HepG2 (cell line): ENCODE measurements at regions not wholly inside any gene's neighbourhood (a gene's known extent, or its start where the extent isn't known, plus 50 kb on each side); places are given as distances from the start of the nearest gene placed in this dataset.

Experiments used
- ATAC-seq: fragments of 200-7000 bp; cut with Tn5 transposase; 3 replicates; pipeline ENCODE4 v1.9.1; 2020; ENCODE audit warnings: mild to moderate bottlenecking, moderate library complexity
- BruUV-seq: library from RNA; stranded (reverse); fragments of 400-500 nt; replicated peaks from 2 replicates; lab custom pipeline; 2021; lab: Mats Ljungman, UMichigan
- CTCF ChIA-PET: fragments of 300-600 bp; formaldehyde crosslinking; extraction: SDS; loops from one replicate; lab custom pipeline; 2021; ENCODE audit warnings: low total read pairs, inconsistent platforms, low intra/inter-chr PET ratio; lab: Yijun Ruan, JAX
- POLR2A ChIA-PET: fragments of 350-600 bp; sonication (Branson Sonifier 250); formaldehyde crosslinking; loops from one replicate; lab custom pipeline; 2020; ENCODE audit warnings: antibody characterized with exemption, inconsistent platforms; lab: Yijun Ruan, JAX
- DNase-seq: peaks from one replicate; pipeline ENCODE4 v3.0.0-alpha.2; 2015; ENCODE audit warnings: low spot score
- FAIRE-seq: peaks from 3 replicates; lab custom pipeline; 2011; peaks lifted over from hg19 to GRCh38; lab: Jason Lieb, UNC
- H2AFZ ChIP-seq: one replicate; pipeline ENCODE4 v1.6.1; 2011; ENCODE audit warnings: low read length, inconsistent platforms
- H3K27ac ChIP-seq: fragments of 300-600 bp; 3 replicates; pipeline ENCODE4 v1.8.0; 2011; ENCODE audit warnings: mixed run types, mild to moderate bottlenecking, mixed read lengths, low read length, inconsistent platforms; ENCODE audit not compliant: insufficient read depth; ENCODE audit errors: extremely low read length
- H3K27me3 ChIP-seq, 2 experiments: fragments of 200-600 bp in 1 of 2; 2 replicates in 1 of 2; 3 replicates in 1 of 2; pipeline versions ENCODE4 v1.6.0 to v1.8.0; 2011; ENCODE audit warnings: low read length in 2 of 2, mild to moderate bottlenecking in 2 of 2, moderate library complexity in 2 of 2, inconsistent platforms in 1 of 2; ENCODE audit not compliant: insufficient read depth in 2 of 2, control insufficient read depth in 1 of 2
- H3K36me3 ChIP-seq, 2 experiments: fragments of 200-600 bp in 1 of 2; replicated peaks in 1 of 2; 2 replicates in 1 of 2; 3 replicates in 1 of 2; pipeline versions ENCODE4 v1.5.1 to v1.8.0; 2011; ENCODE audit warnings: low read length in 2 of 2, inconsistent platforms in 1 of 2; ENCODE audit not compliant: insufficient read depth in 2 of 2, control insufficient read depth in 1 of 2
- H3K4me1 ChIP-seq: 2 replicates; pipeline ENCODE4 v1.5.1; 2012; ENCODE audit warnings: low read length, inconsistent platforms; ENCODE audit not compliant: insufficient read depth
- H3K4me2 ChIP-seq: 2 replicates; pipeline ENCODE4 v1.6.0; 2011; ENCODE audit warnings: low read depth, low read length, inconsistent platforms
- H3K4me3 ChIP-seq, 3 experiments: fragments of 200-600 bp in 1 of 3; sonication (generic), shearing (Covaris generic) in 1 of 3; replicated peaks in 1 of 3; 2 replicates each; pipeline ENCODE4 v1.5.1; 2011 to 2016; ENCODE audit warnings: low read length in 3 of 3, inconsistent platforms in 2 of 3, low read depth in 2 of 3, mild to moderate bottlenecking in 2 of 3, control low read depth in 1 of 3, mixed read lengths in 1 of 3; ENCODE audit not compliant: insufficient read depth in 1 of 3
- H3K79me2 ChIP-seq: one replicate; pipeline ENCODE4 v1.6.1; 2011; ENCODE audit warnings: low read length, inconsistent platforms; ENCODE audit not compliant: insufficient read depth
- H3K9ac ChIP-seq: 2 replicates; pipeline ENCODE4 v1.6.0; 2011; ENCODE audit warnings: mild to moderate bottlenecking, low read depth, low read length, inconsistent platforms; ENCODE audit not compliant: insufficient read depth
- H3K9me3 ChIP-seq: 2 replicates; pipeline ENCODE4 v1.5.1; 2012; ENCODE audit warnings: mild to moderate bottlenecking, low read length
- H4K20me1 ChIP-seq: 2 replicates; pipeline ENCODE4 v1.6.0; 2011; ENCODE audit warnings: inconsistent platforms, mild to moderate bottlenecking, low read length, moderate library complexity; ENCODE audit not compliant: insufficient read depth
- CREM ChIP-seq, 2 experiments: sonication (generic) in 1 of 2; formaldehyde crosslinking in 1 of 2; IDR thresholded peaks; 2 replicates each; pipeline versions ENCODE4 v1.4.0 to v1.6.1; 2016 to 2020; ENCODE audit warnings: antibody characterized with exemption in 1 of 2, mild to moderate bottlenecking in 1 of 2, missing genetic modification reagents in 1 of 2
- ETV6 ChIP-seq: sonication (generic); formaldehyde crosslinking; conservative IDR thresholded peaks from 2 replicates; pipeline ENCODE4 v1.4.0; 2020; ENCODE audit warnings: missing genetic modification reagents
- HDAC2 ChIP-seq: sonication (generic); formaldehyde crosslinking; IDR thresholded peaks from 2 replicates; pipeline ENCODE4 v1.4.0; 2020; ENCODE audit warnings: missing genetic modification reagents
- HNRNPL ChIP-seq: fragments of 200-400 bp; formaldehyde crosslinking; IDR thresholded peaks from 2 replicates; pipeline ENCODE4 v1.6.1; 2017; ENCODE audit warnings: mild to moderate bottlenecking, low read depth, low read length
- NFYC ChIP-seq: IDR thresholded peaks from 2 replicates; pipeline ENCODE4 v1.6.1; 2016; ENCODE audit warnings: missing genetic modification reagents, missing compliant biosample characterization
- ZBTB3 ChIP-seq: sonication (generic); formaldehyde crosslinking; IDR thresholded peaks from 2 replicates; pipeline ENCODE4 v1.4.0; 2020; ENCODE audit warnings: low read depth, mild to moderate bottlenecking, moderate library complexity, missing genetic modification reagents, borderline replicate concordance
- ZMYM2 ChIP-seq: sonication (generic); formaldehyde crosslinking; IDR thresholded peaks from 2 replicates; pipeline ENCODE4 v1.8.0; 2022; ENCODE audit warnings: mild to moderate bottlenecking, missing genetic modification reagents
- ZNF274 ChIP-seq: sonication (generic); formaldehyde crosslinking; IDR thresholded peaks from 2 replicates; pipeline ENCODE4 v1.5.1; 2020; ENCODE audit warnings: mild to moderate bottlenecking, missing genetic modification reagents
- ZNF589 ChIP-seq: sonication (generic); formaldehyde crosslinking; conservative IDR thresholded peaks from 2 replicates; pipeline ENCODE4 v1.8.0; 2022; ENCODE audit warnings: mild to moderate bottlenecking, moderate library complexity, missing genetic modification reagents
- ZNF816 ChIP-seq: sonication (generic); formaldehyde crosslinking; IDR thresholded peaks from 2 replicates; pipeline ENCODE4 v1.8.0; 2022; ENCODE audit warnings: missing genetic modification reagents, mild to moderate bottlenecking, borderline replicate concordance
- ZNF83 ChIP-seq: sonication (generic); formaldehyde crosslinking; IDR thresholded peaks from 2 replicates; pipeline ENCODE4 v1.4.0; 2020; ENCODE audit warnings: missing genetic modification reagents, mild to moderate bottlenecking, borderline replicate concordance
- WGBS: methylation state at CpG from one replicate; pipeline ENCODE4 v1.1.6; 2017; ENCODE audit warnings: low lambda C conversion rate; 5-methylcytosine and 5-hydroxymethylcytosine counted together
- in situ Hi-C: cut with HindIII; loops from 2 replicates; pipeline ENCODE4 v1.10.0; 2017; ENCODE audit warnings: low pct_unique_long_range_greater_than_20kb; ENCODE audit not compliant: extremely low pct_ligation_motif_present
- intact Hi-C: fragments of 100-400 bp; cut with micrococcal nuclease; formaldehyde crosslinking; loops from one replicate; pipeline ENCODE4 v1.10.0; 2022; ENCODE audit not compliant: unreplicated experiment
- TF ChIP-seq, protein P1 (sequence below): sonication (generic); formaldehyde crosslinking; conservative IDR thresholded peaks from 2 replicates; pipeline ENCODE4 v1.4.0; 2020; ENCODE audit warnings: missing genetic modification reagents
- TF ChIP-seq, protein P2 (sequence below), 2 experiments: sonication (generic) in 1 of 2; formaldehyde crosslinking in 1 of 2; IDR thresholded peaks; 2 replicates each; pipeline versions ENCODE4 v1.4.0 to v1.6.1; 2016 to 2020; ENCODE audit warnings: borderline replicate concordance in 1 of 2, low read depth in 1 of 2, mild to moderate bottlenecking in 1 of 2, missing genetic modification reagents in 1 of 2
- TF ChIP-seq, protein P3 (sequence below): sonication (generic); formaldehyde crosslinking; IDR thresholded peaks from 2 replicates; pipeline ENCODE4 v1.5.0; 2020; ENCODE audit warnings: mild to moderate bottlenecking, missing genetic modification reagents, moderate library complexity
- TF ChIP-seq, protein P4 (sequence below): sonication (generic); formaldehyde crosslinking; IDR thresholded peaks from 2 replicates; pipeline ENCODE4 v1.4.0; 2020; ENCODE audit warnings: missing genetic modification reagents

DNA sequence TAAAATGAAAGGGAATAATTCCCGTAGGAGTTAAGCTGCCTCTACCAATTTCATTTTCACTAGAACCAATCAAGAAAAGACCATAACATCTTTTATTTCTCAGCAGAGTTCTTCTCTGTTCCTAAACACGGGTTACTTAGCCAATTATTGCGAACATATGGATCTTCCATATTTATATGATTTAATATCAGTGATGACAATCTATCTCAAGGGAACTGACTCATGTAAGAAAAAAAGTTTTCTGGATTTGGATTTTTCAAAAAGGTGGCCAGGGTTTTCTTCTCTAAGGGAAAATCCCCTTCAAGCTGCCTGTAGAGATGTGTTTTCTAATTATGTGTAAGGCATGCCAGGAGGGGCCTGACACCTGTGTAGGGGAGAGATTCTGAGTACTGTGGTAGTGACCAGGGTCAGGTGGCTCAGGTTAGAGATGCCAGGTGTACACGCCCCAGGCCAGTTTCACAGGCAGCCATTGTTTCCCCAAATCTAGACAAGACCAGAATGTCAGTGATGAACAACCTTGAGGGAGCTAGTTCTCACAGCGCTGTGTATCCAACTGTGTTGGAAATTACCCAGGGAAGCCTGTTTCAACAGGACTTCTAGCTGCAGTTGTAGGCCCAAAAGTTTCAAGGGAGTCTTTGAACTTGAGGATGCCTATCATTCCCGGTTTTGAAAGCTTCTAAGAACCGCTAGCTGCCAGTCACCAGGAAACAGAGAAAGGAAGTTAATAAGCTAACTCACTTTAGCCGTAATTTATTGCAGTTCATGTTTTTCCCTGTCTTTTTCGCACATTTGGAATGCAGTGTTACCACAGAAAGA, 572.5 kb upstream of the RGMB start:
- Histone ChIP-seq H3K27ac (no peak overlapping the region), H3K27me3 (no peaks in the 10 kb centered on the region), H3K4me2 (no peak overlapping the region), H3K4me3 (no peak overlapping the region), H3K4me1 (peaks cover 10% of the 10 kb centered on the region), H4K20me1 (no peaks in the 10 kb centered on the region), H3K36me3 (no peaks in the 10 kb centered on the region), H2AFZ (no peak overlapping the region), H3K79me2 (no peaks in the 10 kb centered on the region), H3K9me3 (no peaks in the 10 kb centered on the region), H3K9ac (no peak overlapping the region)
- in situ Hi-C loops, result no loop called here
- ATAC-seq, result no peak
- ChIA-PET CTCF (no interaction called here), POLR2A (no interaction called here)
- intact Hi-C loops, result no loop called here
- 9% methylated on average over 8 of the region's 9 CpGs for WGBS
- FAIRE-seq, result no peak
- no peak for DNase-seq
- BruUV-seq, result no TSS peak
- TF ChIP-seq ZMYM2 (CRISPR knock-in tag) (no peak), ETV6 (CRISPR knock-in tag) (no peak), ZNF83 (CRISPR knock-in tag) (no peak), ZNF274 (CRISPR knock-in tag) (no peak), HNRNPL (no peak), ZNF589 (CRISPR knock-in tag) (no peak), HDAC2 (no peak), ZBTB3 (CRISPR knock-in tag) (no peak), CREM (IDR thresholded peaks at IDR 0.05) (no peak), CREM (CRISPR knock-in tag; IDR thresholded peaks at IDR 0.05) (no peak), NFYC (no peak), ZNF816 (CRISPR knock-in tag) (no peak)
- TF ChIP-seq, protein P1, sequence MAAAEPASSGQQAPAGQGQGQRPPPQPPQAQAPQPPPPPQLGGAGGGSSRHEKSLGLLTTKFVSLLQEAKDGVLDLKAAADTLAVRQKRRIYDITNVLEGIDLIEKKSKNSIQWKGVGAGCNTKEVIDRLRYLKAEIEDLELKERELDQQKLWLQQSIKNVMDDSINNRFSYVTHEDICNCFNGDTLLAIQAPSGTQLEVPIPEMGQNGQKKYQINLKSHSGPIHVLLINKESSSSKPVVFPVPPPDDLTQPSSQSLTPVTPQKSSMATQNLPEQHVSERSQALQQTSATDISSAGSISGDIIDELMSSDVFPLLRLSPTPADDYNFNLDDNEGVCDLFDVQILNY (CRISPR knock-in tag), result no peak
- TF ChIP-seq, protein P2, sequence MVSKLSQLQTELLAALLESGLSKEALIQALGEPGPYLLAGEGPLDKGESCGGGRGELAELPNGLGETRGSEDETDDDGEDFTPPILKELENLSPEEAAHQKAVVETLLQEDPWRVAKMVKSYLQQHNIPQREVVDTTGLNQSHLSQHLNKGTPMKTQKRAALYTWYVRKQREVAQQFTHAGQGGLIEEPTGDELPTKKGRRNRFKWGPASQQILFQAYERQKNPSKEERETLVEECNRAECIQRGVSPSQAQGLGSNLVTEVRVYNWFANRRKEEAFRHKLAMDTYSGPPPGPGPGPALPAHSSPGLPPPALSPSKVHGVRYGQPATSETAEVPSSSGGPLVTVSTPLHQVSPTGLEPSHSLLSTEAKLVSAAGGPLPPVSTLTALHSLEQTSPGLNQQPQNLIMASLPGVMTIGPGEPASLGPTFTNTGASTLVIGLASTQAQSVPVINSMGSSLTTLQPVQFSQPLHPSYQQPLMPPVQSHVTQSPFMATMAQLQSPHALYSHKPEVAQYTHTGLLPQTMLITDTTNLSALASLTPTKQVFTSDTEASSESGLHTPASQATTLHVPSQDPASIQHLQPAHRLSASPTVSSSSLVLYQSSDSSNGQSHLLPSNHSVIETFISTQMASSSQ (IDR thresholded peaks at IDR 0.05; ENCODE audit: low read depth), result no peak
- TF ChIP-seq, protein P2 (CRISPR knock-in tag; IDR thresholded peaks at IDR 0.05; ENCODE audit: borderline replicate concordance), result no peak
- TF ChIP-seq, protein P3, sequence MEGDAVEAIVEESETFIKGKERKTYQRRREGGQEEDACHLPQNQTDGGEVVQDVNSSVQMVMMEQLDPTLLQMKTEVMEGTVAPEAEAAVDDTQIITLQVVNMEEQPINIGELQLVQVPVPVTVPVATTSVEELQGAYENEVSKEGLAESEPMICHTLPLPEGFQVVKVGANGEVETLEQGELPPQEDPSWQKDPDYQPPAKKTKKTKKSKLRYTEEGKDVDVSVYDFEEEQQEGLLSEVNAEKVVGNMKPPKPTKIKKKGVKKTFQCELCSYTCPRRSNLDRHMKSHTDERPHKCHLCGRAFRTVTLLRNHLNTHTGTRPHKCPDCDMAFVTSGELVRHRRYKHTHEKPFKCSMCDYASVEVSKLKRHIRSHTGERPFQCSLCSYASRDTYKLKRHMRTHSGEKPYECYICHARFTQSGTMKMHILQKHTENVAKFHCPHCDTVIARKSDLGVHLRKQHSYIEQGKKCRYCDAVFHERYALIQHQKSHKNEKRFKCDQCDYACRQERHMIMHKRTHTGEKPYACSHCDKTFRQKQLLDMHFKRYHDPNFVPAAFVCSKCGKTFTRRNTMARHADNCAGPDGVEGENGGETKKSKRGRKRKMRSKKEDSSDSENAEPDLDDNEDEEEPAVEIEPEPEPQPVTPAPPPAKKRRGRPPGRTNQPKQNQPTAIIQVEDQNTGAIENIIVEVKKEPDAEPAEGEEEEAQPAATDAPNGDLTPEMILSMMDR (CRISPR knock-in tag), result no peak
- TF ChIP-seq, protein P4, sequence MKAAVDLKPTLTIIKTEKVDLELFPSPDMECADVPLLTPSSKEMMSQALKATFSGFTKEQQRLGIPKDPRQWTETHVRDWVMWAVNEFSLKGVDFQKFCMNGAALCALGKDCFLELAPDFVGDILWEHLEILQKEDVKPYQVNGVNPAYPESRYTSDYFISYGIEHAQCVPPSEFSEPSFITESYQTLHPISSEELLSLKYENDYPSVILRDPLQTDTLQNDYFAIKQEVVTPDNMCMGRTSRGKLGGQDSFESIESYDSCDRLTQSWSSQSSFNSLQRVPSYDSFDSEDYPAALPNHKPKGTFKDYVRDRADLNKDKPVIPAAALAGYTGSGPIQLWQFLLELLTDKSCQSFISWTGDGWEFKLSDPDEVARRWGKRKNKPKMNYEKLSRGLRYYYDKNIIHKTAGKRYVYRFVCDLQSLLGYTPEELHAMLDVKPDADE (CRISPR knock-in tag), result no peak
- TF ChIP-seq, all 625 proteins: peak for 0
